Endothelial cell of umbilical vein (primary cell): ENCODE measurements at regions not wholly inside any gene's neighbourhood (a gene's known extent, or its start where the extent isn't known, plus 50 kb on each side); places are given as distances from the start of the nearest gene placed in this dataset.

ENCODE experiments used
- BruUV-seq: library from RNA; stranded (reverse); fragments of 400-500 nt; replicated peaks from 2 replicates; lab custom pipeline; 2021; lab: Mats Ljungman, UMichigan
- CTCF ChIA-PET: fragments of 300-600, 350-600 bp; sonication (Branson Sonifier 250); formaldehyde crosslinking; loops from one replicate; lab custom pipeline; 2021; ENCODE audit warnings: antibody characterized with exemption, inconsistent platforms; lab: Charles Lee
- POLR2A ChIA-PET: fragments of 300-600, 350-600 bp; sonication (Branson Sonifier 250); formaldehyde crosslinking; loops from one replicate; lab custom pipeline; 2021; ENCODE audit warnings: antibody characterized with exemption, inconsistent platforms; lab: Charles Lee
- DNase-seq: peaks from one replicate; pipeline ENCODE4 v3.0.0-alpha.2; 2011; ENCODE audit warnings: low read depth, low spot score
- FAIRE-seq: peaks from 2 replicates; lab custom pipeline; 2011; peaks lifted over from hg19 to GRCh38; lab: Jason Lieb, UNC
- H2AFZ ChIP-seq: 2 replicates; pipeline ENCODE4 v1.6.0; 2012; ENCODE audit warnings: low read depth, low read length, control low read depth, inconsistent platforms
- H3K27ac ChIP-seq: 2 replicates; pipeline ENCODE4 v1.5.1; 2011; ENCODE audit warnings: low read depth, mild to moderate bottlenecking, control low read depth, low read length, moderate library complexity; ENCODE audit not compliant: insufficient read depth
- H3K27me3 ChIP-seq, 2 experiments: 2 replicates each; pipeline versions ENCODE4 v1.6.0 to v1.6.1; 2011; ENCODE audit warnings: low read length in 2 of 2, mixed read lengths in 1 of 2; ENCODE audit not compliant: control insufficient read depth in 2 of 2, insufficient read depth in 2 of 2
- H3K36me3 ChIP-seq, 2 experiments: 2 replicates in 1 of 2; 3 replicates in 1 of 2; pipeline ENCODE4 v1.5.1; 2011; ENCODE audit warnings: low read length in 2 of 2, mild to moderate bottlenecking in 1 of 2, moderate library complexity in 1 of 2; ENCODE audit not compliant: control insufficient read depth in 2 of 2, insufficient read depth in 2 of 2; ENCODE audit errors: extremely low read depth in 1 of 2
- H3K4me1 ChIP-seq: 3 replicates; pipeline ENCODE4 v1.5.1; 2011; ENCODE audit warnings: mild to moderate bottlenecking, low read length; ENCODE audit not compliant: control insufficient read depth, insufficient read depth; ENCODE audit errors: extremely low read depth
- H3K4me2 ChIP-seq: 2 replicates; pipeline ENCODE4 v1.6.1; 2011; ENCODE audit warnings: low read length, control low read depth, mixed read lengths; ENCODE audit not compliant: insufficient read depth
- H3K4me3 ChIP-seq, 3 experiments: fragments of 200-600 bp in 1 of 3; sonication (generic), shearing (Covaris generic) in 1 of 3; replicated peaks in 1 of 3; 2 replicates each; pipeline ENCODE4 v1.5.1; 2011 to 2016; ENCODE audit warnings: control low read depth in 3 of 3, low read length in 3 of 3, mild to moderate bottlenecking in 2 of 3, inconsistent platforms in 1 of 3, low read depth in 1 of 3, moderate library complexity in 1 of 3; ENCODE audit not compliant: insufficient read depth in 1 of 3
- H3K79me2 ChIP-seq: 2 replicates; pipeline ENCODE4 v1.6.0; 2012; ENCODE audit warnings: low read length, inconsistent platforms; ENCODE audit not compliant: control insufficient read depth, insufficient read depth
- H3K9ac ChIP-seq: replicated peaks from 2 replicates; pipeline ENCODE3; 2011; ENCODE audit warnings: low read length, control low read depth; ENCODE audit not compliant: insufficient read depth; ENCODE audit errors: extremely low read depth
- H3K9me1 ChIP-seq: replicated peaks from 3 replicates; pipeline ENCODE4 v1.6.0; 2011; ENCODE audit warnings: mild to moderate bottlenecking, low read length; ENCODE audit not compliant: control insufficient read depth, insufficient read depth; ENCODE audit errors: extremely low read depth
- H3K9me3 ChIP-seq: replicated peaks from 2 replicates; pipeline ENCODE4 v1.5.1; 2012; ENCODE audit warnings: low read length, inconsistent platforms; ENCODE audit not compliant: control insufficient read depth, insufficient read depth
- H4K20me1 ChIP-seq: replicated peaks from 2 replicates; pipeline ENCODE3; 2011; ENCODE audit warnings: mild to moderate bottlenecking, low read length; ENCODE audit not compliant: control insufficient read depth, insufficient read depth; ENCODE audit errors: extremely low read depth
- CTCF ChIP-seq, 2 donors: IDR thresholded peaks; 1 replicate in 1 of 2; 2 replicates in 1 of 2; pipeline ENCODE4 v1.5.1; 2011; ENCODE audit warnings: low read length in 2 of 2, mild to moderate bottlenecking in 2 of 2, moderate library complexity in 2 of 2, control low read depth in 1 of 2, inconsistent platforms in 1 of 2, low read depth in 1 of 2; ENCODE audit not compliant: insufficient read depth in 1 of 2; ENCODE audit errors: extremely low read depth in 1 of 2
- EZH2 ChIP-seq: IDR thresholded peaks from 2 replicates; pipeline ENCODE4 v1.6.1; 2012; ENCODE audit warnings: borderline replicate concordance, low read depth, mild to moderate bottlenecking, moderate library complexity, low read length, inconsistent platforms; ENCODE audit not compliant: severe bottlenecking
- FOS ChIP-seq: IDR thresholded peaks from 2 replicates; pipeline ENCODE4 v1.6.1; 2011; ENCODE audit warnings: mild to moderate bottlenecking, low read length, moderate library complexity, borderline replicate concordance; ENCODE audit not compliant: insufficient read depth
- GATA2 ChIP-seq: IDR thresholded peaks from 2 replicates; pipeline ENCODE4 v1.7.0; 2011; ENCODE audit warnings: low read depth, mild to moderate bottlenecking, moderate library complexity, mixed read lengths, low read length; ENCODE audit not compliant: insufficient read length, insufficient read depth
- JUN ChIP-seq: IDR thresholded peaks from 2 replicates; pipeline ENCODE4 v1.6.1; 2011; ENCODE audit warnings: borderline replicate concordance, low read depth; ENCODE audit not compliant: insufficient read length, insufficient read depth
- MAX ChIP-seq: IDR thresholded peaks from 2 replicates; pipeline ENCODE4 v1.6.1; 2011; ENCODE audit not compliant: insufficient read depth, insufficient read length
- MYC ChIP-seq: IDR thresholded peaks from one replicate; pipeline ENCODE4 v1.6.1; 2011; ENCODE audit warnings: mild to moderate bottlenecking, low read depth, low read length
- POLR2A ChIP-seq: IDR thresholded peaks from 2 replicates; pipeline ENCODE4 v1.6.1; 2012; ENCODE audit warnings: low read depth, mild to moderate bottlenecking, control low read depth, low read length
- POLR2AphosphoS5 ChIP-seq: IDR thresholded peaks from 2 replicates; pipeline ENCODE4 v1.6.1; 2012; ENCODE audit warnings: low read depth, mild to moderate bottlenecking, control low read depth, low read length, moderate library complexity; ENCODE audit not compliant: insufficient read depth
- dilution Hi-C: fragments of 300-500 bp; cut with MboI; formaldehyde crosslinking; loops from one replicate; pipeline ENCODE4 v1.15.0; 2019; ENCODE audit warnings: low sequenced_read_pairs; ENCODE audit not compliant: extremely low pct_ligation_motif_present
- intact Hi-C: fragments of 100-400 bp; cut with micrococcal nuclease; formaldehyde crosslinking; loops from one replicate; pipeline ENCODE4 v1.10.0; 2022

GRCh38 chr10:33494694-33495265 lies 160.3 kb upstream of the NRP1 start:
- H4K20me1 ChIP-seq, result no peaks in the 10 kb centered on the region
- BruUV-seq, result no TSS peak
- intact Hi-C loops (no loop called here), dilution Hi-C loops (no loop called here)
- no peak overlapping the region for H3K4me2 ChIP-seq
- H3K9ac ChIP-seq, result no peak overlapping the region
- TF ChIP-seq EZH2 (no peak), MAX (no peak), JUN (no peak), POLR2A (no peak), MYC (no peak), GATA2 (no peak), CTCF (IDR thresholded peaks at IDR 0.05; ENCODE audit: extremely low read depth in 1 of 2, insufficient read depth in 1 of 2, low read depth in 1 of 2, low read length in 2 of 2) (no peak), POLR2AphosphoS5 (no peak), FOS (no peak)
- no peak overlapping the region for H2AFZ ChIP-seq
- no peak overlapping the region for H3K27ac ChIP-seq
- no peaks in the 10 kb centered on the region for H3K9me3 ChIP-seq
- H3K9me1 ChIP-seq, result no peaks in the 10 kb centered on the region
- no peak overlapping the region for H3K4me3 ChIP-seq
- FAIRE-seq (no peak), DNase-seq (no peak)
- no peaks in the 10 kb centered on the region for H3K79me2 ChIP-seq
- ChIA-PET CTCF (interaction anchor here (0.6 to 1.7 kb wide), 3 partner anchors 12 to 1494 kb away, joined by 3 to 6 read pairs (median 3); no protein-coding TSS in a partner anchor), POLR2A (no interaction called here)
- no peaks in the 10 kb centered on the region for H3K4me1 ChIP-seq
- H3K36me3 ChIP-seq, result no peaks in the 10 kb centered on the region
- H3K27me3 ChIP-seq, result peaks cover 6 to 19% of the 10 kb centered on the region in 2 experiments
